ENCODE measurements at regions not wholly inside any gene's neighbourhood (a gene's known extent, or its start where the extent isn't known, plus 50 kb on each side); places are given as distances from the start of the nearest gene placed in this dataset.
A peak's percentile ranks its signal among the peaks of the same experiment; 100 is the strongest.

DNA sequence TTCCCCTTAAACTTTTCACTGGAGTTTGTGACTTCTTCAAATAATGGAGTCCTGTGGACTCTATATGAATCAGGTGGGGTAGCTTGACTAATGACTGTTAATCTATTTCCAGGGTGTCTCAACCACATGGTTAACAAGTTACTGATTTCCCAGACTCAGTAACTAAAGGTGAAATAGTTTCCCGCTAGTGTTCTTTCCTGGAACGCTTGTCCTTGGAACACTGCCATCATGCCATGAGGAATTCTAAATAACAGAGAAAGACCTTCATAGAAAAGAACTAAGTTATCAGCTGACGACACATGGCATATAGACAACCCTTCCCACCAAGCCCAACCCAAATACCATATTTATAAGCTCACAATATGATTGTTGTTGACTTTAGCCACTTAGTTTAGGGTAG, 1027.9 kb upstream of the FAM98A start:
- Histone ChIP-seq H3K36me3 (no peaks in the 10 kb centered on the region), H4K20me1 (ENCODE audit: low read depth) (no peaks in the 10 kb centered on the region), H3K4me2 (no peak overlapping the region), H3K4me3 (no peak overlapping the region), H3K4me1 (no peaks in the 10 kb centered on the region), H3K27ac (no peak overlapping the region), H3K27me3 (no peaks in the 10 kb centered on the region), H3K9ac (no peak overlapping the region), H3K79me2 (ENCODE audit: low read depth) (no peaks in the 10 kb centered on the region), H3K9me3 (ENCODE audit: low read depth) (no peaks in the 10 kb centered on the region), H2AFZ (replicated peaks) (no peak overlapping the region), H3F3A (ENCODE audit: low read depth) (no peaks in the 10 kb centered on the region)
- no peak overlapping the region for H3K4me3 Mint-ChIP-seq
- H3K36me3 Mint-ChIP-seq, result no peaks in the 10 kb centered on the region
- DNase-seq (ENCODE audit: low spot score), result no peak
- no peak overlapping the region for H3K27ac Mint-ChIP-seq
- TF ChIP-seq, protein P1, sequence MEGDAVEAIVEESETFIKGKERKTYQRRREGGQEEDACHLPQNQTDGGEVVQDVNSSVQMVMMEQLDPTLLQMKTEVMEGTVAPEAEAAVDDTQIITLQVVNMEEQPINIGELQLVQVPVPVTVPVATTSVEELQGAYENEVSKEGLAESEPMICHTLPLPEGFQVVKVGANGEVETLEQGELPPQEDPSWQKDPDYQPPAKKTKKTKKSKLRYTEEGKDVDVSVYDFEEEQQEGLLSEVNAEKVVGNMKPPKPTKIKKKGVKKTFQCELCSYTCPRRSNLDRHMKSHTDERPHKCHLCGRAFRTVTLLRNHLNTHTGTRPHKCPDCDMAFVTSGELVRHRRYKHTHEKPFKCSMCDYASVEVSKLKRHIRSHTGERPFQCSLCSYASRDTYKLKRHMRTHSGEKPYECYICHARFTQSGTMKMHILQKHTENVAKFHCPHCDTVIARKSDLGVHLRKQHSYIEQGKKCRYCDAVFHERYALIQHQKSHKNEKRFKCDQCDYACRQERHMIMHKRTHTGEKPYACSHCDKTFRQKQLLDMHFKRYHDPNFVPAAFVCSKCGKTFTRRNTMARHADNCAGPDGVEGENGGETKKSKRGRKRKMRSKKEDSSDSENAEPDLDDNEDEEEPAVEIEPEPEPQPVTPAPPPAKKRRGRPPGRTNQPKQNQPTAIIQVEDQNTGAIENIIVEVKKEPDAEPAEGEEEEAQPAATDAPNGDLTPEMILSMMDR (IDR thresholded peaks at IDR 0.05), result no peak
- TF ChIP-seq EZH2 (IDR thresholded peaks at IDR 0.05) (no peak), EZH2phosphoT487 (IDR thresholded peaks at IDR 0.05) (no peak)
- no peaks in the 10 kb centered on the region for H3K4me1 Mint-ChIP-seq
- H3K9me3 Mint-ChIP-seq, result no peaks in the 10 kb centered on the region
- no peaks in the 10 kb centered on the region for H3K27me3 Mint-ChIP-seq (ENCODE audit: insufficient read depth, low read depth)

DNA sequence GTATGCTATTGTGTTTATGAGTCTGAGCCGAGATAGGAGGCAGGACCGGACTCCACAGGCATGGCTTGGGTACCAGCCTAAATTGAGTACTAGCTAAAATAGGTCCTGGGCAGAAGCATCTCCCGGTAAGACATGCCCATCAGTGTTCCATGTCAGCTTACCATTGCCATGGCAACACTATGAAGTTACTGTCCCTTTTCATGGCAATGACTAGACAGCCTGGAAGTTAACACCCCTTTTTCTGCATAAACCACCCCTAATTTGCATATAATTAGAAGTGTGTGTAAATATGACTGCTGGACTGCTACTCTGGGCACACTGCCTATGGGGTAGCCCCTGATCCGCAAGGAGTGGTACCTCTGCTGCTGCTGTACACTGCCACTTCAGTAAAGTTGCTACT, 1005.1 kb upstream of the FAM98A start:
- Mint-ChIP-seq H3K4me3 (no peak overlapping the region), H3K9me3 (no peaks in the 10 kb centered on the region), H3K27ac (no peak overlapping the region), H3K27me3 (ENCODE audit: insufficient read depth, low read depth) (no peaks in the 10 kb centered on the region), H3K4me1 (no peaks in the 10 kb centered on the region), H3K36me3 (no peaks in the 10 kb centered on the region)
- TF ChIP-seq, protein P1 (IDR thresholded peaks at IDR 0.05), result no peak
- TF ChIP-seq EZH2 (IDR thresholded peaks at IDR 0.05) (no peak), EZH2phosphoT487 (IDR thresholded peaks at IDR 0.05) (no peak)
- Histone ChIP-seq H3K4me1 (no peaks in the 10 kb centered on the region), H3K36me3 (no peaks in the 10 kb centered on the region), H3K27me3 (no peaks in the 10 kb centered on the region), H3K4me2 (no peak overlapping the region), H3K9ac (no peak overlapping the region), H3K4me3 (no peak overlapping the region), H3K79me2 (ENCODE audit: low read depth) (no peaks in the 10 kb centered on the region), H3K27ac (no peak overlapping the region), H3F3A (ENCODE audit: low read depth) (no peaks in the 10 kb centered on the region), H4K20me1 (ENCODE audit: low read depth) (no peaks in the 10 kb centered on the region), H3K9me3 (ENCODE audit: low read depth) (no peaks in the 10 kb centered on the region), H2AFZ (replicated peaks) (no peak overlapping the region)
- no peak for DNase-seq (ENCODE audit: low spot score)

DNA sequence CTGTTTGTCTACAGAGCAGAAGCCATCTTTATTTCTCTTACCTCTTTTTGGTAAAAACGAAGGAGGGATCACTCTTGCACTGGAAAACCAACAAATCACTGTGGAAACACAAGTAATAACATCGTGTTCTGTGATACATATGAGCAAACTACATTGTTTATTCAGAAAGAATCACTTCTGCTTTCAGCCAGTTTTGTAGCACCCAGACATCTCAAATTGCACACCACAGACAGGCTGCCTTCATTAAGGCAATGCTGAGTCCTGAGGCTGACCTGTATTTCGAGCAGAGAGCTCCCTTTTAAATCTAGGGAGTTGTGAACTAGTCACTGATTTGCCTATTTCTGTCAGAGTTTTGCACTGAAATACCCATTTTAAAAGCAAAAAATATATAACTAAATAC, 1003.2 kb upstream of the FAM98A start:
- Histone ChIP-seq H3K9ac (no peak overlapping the region), H3F3A (ENCODE audit: low read depth) (no peaks in the 10 kb centered on the region), H2AFZ (replicated peaks) (peak overlapping the region; percentile 63), H3K36me3 (no peaks in the 10 kb centered on the region), H3K9me3 (ENCODE audit: low read depth) (no peaks in the 10 kb centered on the region), H3K79me2 (ENCODE audit: low read depth) (no peaks in the 10 kb centered on the region), H3K4me2 (no peak overlapping the region), H3K4me3 (no peak overlapping the region), H3K27ac (no peak overlapping the region), H4K20me1 (ENCODE audit: low read depth) (no peaks in the 10 kb centered on the region), H3K4me1 (no peaks in the 10 kb centered on the region), H3K27me3 (no peaks in the 10 kb centered on the region)
- Mint-ChIP-seq H3K4me1 (no peaks in the 10 kb centered on the region), H3K9me3 (no peaks in the 10 kb centered on the region), H3K27me3 (ENCODE audit: insufficient read depth, low read depth) (no peaks in the 10 kb centered on the region), H3K36me3 (no peaks in the 10 kb centered on the region), H3K27ac (no peak overlapping the region), H3K4me3 (no peak overlapping the region)
- no peak for DNase-seq (ENCODE audit: low spot score)
- TF ChIP-seq EZH2phosphoT487 (IDR thresholded peaks at IDR 0.05) (no peak), EZH2 (IDR thresholded peaks at IDR 0.05) (no peak)

GRCh38 chr2:34601561-34601960, 1002.5 kb upstream of the FAM98A start:
- H3K27me3 Mint-ChIP-seq (ENCODE audit: insufficient read depth, low read depth), result no peaks in the 10 kb centered on the region
- Histone ChIP-seq H3K4me3 (no peak overlapping the region), H3K27me3 (no peaks in the 10 kb centered on the region), H2AFZ (replicated peaks) (no peak overlapping the region), H3K9me3 (ENCODE audit: low read depth) (no peaks in the 10 kb centered on the region), H3K4me2 (no peak overlapping the region), H3K27ac (no peak overlapping the region), H3K9ac (no peak overlapping the region), H3K36me3 (no peaks in the 10 kb centered on the region), H3K4me1 (no peaks in the 10 kb centered on the region), H3K79me2 (ENCODE audit: low read depth) (no peaks in the 10 kb centered on the region), H3F3A (ENCODE audit: low read depth) (no peaks in the 10 kb centered on the region), H4K20me1 (ENCODE audit: low read depth) (no peaks in the 10 kb centered on the region)
- TF ChIP-seq EZH2phosphoT487 (IDR thresholded peaks at IDR 0.05) (no peak), EZH2 (IDR thresholded peaks at IDR 0.05) (no peak)
- TF ChIP-seq, protein P1 (IDR thresholded peaks at IDR 0.05), result no peak
- H3K4me3 Mint-ChIP-seq, result no peak overlapping the region
- no peaks in the 10 kb centered on the region for H3K4me1 Mint-ChIP-seq
- H3K9me3 Mint-ChIP-seq, result no peaks in the 10 kb centered on the region
- no peaks in the 10 kb centered on the region for H3K36me3 Mint-ChIP-seq
- DNase-seq (ENCODE audit: low spot score), result no peak
- no peak overlapping the region for H3K27ac Mint-ChIP-seq

Measured in neural progenitor cell (in vitro differentiated cells).